Endothelial cell (in vitro differentiated cells): ENCODE measurements at regions not wholly inside any gene's neighbourhood (a gene's known extent, or its start where the extent isn't known, plus 50 kb on each side); places are given as distances from the start of the nearest gene placed in this dataset.

ENCODE experiments used
- DNase-seq: peaks from one replicate; pipeline ENCODE4 v3.0.0; 2021; ENCODE audit warnings: low spot score
- H3K27ac Mint-ChIP-seq: one replicate; pipeline ENCODE4 v1.8.0; 2021; ENCODE audit warnings: mixed read lengths, inconsistent platforms; ENCODE audit not compliant: unreplicated experiment
- H3K27me3 Mint-ChIP-seq: one replicate; pipeline ENCODE4 v1.8.0; 2021; ENCODE audit warnings: mild to moderate bottlenecking, moderate library complexity, mixed read lengths, inconsistent platforms; ENCODE audit not compliant: unreplicated experiment
- H3K36me3 Mint-ChIP-seq: one replicate; pipeline ENCODE4 v1.8.0; 2021; ENCODE audit warnings: mild to moderate bottlenecking, low read depth, mixed read lengths, inconsistent platforms; ENCODE audit not compliant: unreplicated experiment
- H3K4me1 Mint-ChIP-seq: one replicate; pipeline ENCODE4 v1.8.0; 2021; ENCODE audit warnings: mild to moderate bottlenecking, mixed read lengths, inconsistent platforms; ENCODE audit not compliant: unreplicated experiment
- H3K4me3 Mint-ChIP-seq: one replicate; pipeline ENCODE4 v1.8.0; 2021; ENCODE audit warnings: mild to moderate bottlenecking, mixed read lengths, inconsistent platforms; ENCODE audit not compliant: unreplicated experiment
- H3K9me3 Mint-ChIP-seq: one replicate; pipeline ENCODE4 v1.8.0; 2021; ENCODE audit warnings: mixed read lengths, inconsistent platforms; ENCODE audit not compliant: unreplicated experiment
- CTCF ChIP-seq: fragments of 200-600 bp; sonication (generic); IDR thresholded peaks from one replicate; pipeline ENCODE4 v1.5.0; 2021; ENCODE audit warnings: antibody characterized with exemption; ENCODE audit not compliant: unreplicated experiment

- Mint-ChIP-seq H3K9me3 (no peaks in the 10 kb centered on the region), H3K4me1 (no peaks in the 10 kb centered on the region), H3K27ac (no peak overlapping the region), H3K4me3 (no peak overlapping the region), H3K27me3 (no peaks in the 10 kb centered on the region), H3K36me3 (no peaks in the 10 kb centered on the region)
- no peak for DNase-seq
- TF ChIP-seq CTCF: no peak
These were observed 1782.7 kb upstream of the SEL1L start for GRCh38 chr14:83316356-83316755.

- Mint-ChIP-seq H3K4me1 (no peaks in the 10 kb centered on the region), H3K9me3 (no peaks in the 10 kb centered on the region), H3K36me3 (no peaks in the 10 kb centered on the region), H3K27me3 (no peaks in the 10 kb centered on the region), H3K4me3 (no peak overlapping the region), H3K27ac (no peak overlapping the region)
- no peak for TF ChIP-seq CTCF
- DNase-seq: no peak
These were observed 1787.2 kb upstream of the SEL1L start for GRCh38 chr14:83320837-83321236.

- H3K27me3 Mint-ChIP-seq: no peaks in the 10 kb centered on the region
- TF ChIP-seq CTCF: no peak
- no peaks in the 10 kb centered on the region for H3K9me3 Mint-ChIP-seq
- no peak overlapping the region for H3K27ac Mint-ChIP-seq
- no peak for DNase-seq
- peaks cover 15% of the 10 kb centered on the region for H3K4me1 Mint-ChIP-seq
- H3K36me3 Mint-ChIP-seq: no peaks in the 10 kb centered on the region
- H3K4me3 Mint-ChIP-seq: no peak overlapping the region
These were observed 1797.9 kb upstream of the SEL1L start for GRCh38 chr14:83331513-83331912.

- Mint-ChIP-seq H3K36me3 (no peaks in the 10 kb centered on the region), H3K4me1 (no peaks in the 10 kb centered on the region), H3K9me3 (no peaks in the 10 kb centered on the region), H3K27ac (no peak overlapping the region), H3K27me3 (no peaks in the 10 kb centered on the region), H3K4me3 (no peak overlapping the region)
- no peak for DNase-seq
- no peak for TF ChIP-seq CTCF
These were observed 1808.9 kb upstream of the SEL1L start for GRCh38 chr14:83342590-83342989.

- no peaks in the 10 kb centered on the region for H3K27me3 Mint-ChIP-seq
- no peak for TF ChIP-seq CTCF
- H3K4me3 Mint-ChIP-seq: no peak overlapping the region
- H3K9me3 Mint-ChIP-seq: no peaks in the 10 kb centered on the region
- no peak overlapping the region for H3K27ac Mint-ChIP-seq
- no peaks in the 10 kb centered on the region for H3K4me1 Mint-ChIP-seq
- H3K36me3 Mint-ChIP-seq: no peaks in the 10 kb centered on the region
- DNase-seq: no peak
These were observed 1814.2 kb upstream of the SEL1L start for GRCh38 chr14:83347874-83348273.
